ENCODE measurements at regions not wholly inside any gene's neighbourhood (a gene's known extent, or its start where the extent isn't known, plus 50 kb on each side); places are given as distances from the start of the nearest gene placed in this dataset.

DNA sequence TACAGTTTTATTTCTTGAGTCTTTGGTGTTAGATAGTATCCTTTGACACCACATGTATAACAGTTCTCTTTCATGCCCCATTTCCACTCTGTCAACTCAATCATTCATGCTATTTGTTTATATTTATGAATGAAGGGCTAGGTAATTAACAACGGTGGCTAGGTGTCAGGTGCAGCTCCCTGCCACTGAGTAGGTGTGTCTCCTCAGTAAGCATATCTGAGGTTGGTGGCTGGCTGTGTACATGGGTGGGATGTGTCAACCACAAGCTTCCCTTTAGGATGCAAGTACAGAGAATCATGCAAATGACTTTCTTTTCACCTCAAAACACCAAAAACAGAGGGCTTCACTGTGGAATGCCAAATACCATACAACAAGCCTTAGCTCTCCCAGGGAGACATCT, 83.4 kb downstream of the ZNF365 start:
- Histone ChIP-seq H2AFZ (ENCODE audit: low read length) (no peak overlapping the region), H3K9me3 (ENCODE audit: low read depth, low read length) (no peaks in the 10 kb centered on the region), H3K27ac (ENCODE audit: low read depth, low read length) (no peak overlapping the region), H3K4me3 (ENCODE audit: insufficient read depth, low read length) (no peak overlapping the region), H3K36me3 (ENCODE audit: insufficient read depth, low read length) (no peaks in the 10 kb centered on the region), H4K20me1 (ENCODE audit: insufficient read depth, low read length) (no peaks in the 10 kb centered on the region), H3K4me2 (ENCODE audit: insufficient read depth, low read length) (no peak overlapping the region), H3K27me3 (ENCODE audit: insufficient read depth, low read length) (no peaks in the 10 kb centered on the region), H3K79me2 (ENCODE audit: insufficient read depth, low read length) (no peaks in the 10 kb centered on the region), H3K4me1 (ENCODE audit: insufficient read depth, low read length) (peaks cover 12% of the 10 kb centered on the region)
- TF ChIP-seq, protein P1, sequence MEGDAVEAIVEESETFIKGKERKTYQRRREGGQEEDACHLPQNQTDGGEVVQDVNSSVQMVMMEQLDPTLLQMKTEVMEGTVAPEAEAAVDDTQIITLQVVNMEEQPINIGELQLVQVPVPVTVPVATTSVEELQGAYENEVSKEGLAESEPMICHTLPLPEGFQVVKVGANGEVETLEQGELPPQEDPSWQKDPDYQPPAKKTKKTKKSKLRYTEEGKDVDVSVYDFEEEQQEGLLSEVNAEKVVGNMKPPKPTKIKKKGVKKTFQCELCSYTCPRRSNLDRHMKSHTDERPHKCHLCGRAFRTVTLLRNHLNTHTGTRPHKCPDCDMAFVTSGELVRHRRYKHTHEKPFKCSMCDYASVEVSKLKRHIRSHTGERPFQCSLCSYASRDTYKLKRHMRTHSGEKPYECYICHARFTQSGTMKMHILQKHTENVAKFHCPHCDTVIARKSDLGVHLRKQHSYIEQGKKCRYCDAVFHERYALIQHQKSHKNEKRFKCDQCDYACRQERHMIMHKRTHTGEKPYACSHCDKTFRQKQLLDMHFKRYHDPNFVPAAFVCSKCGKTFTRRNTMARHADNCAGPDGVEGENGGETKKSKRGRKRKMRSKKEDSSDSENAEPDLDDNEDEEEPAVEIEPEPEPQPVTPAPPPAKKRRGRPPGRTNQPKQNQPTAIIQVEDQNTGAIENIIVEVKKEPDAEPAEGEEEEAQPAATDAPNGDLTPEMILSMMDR (IDR thresholded peaks at IDR 0.05; ENCODE audit: extremely low read depth, low read depth, low read length) = no peak
- DNase-seq (ENCODE audit: insufficient read length, low spot score, missing footprints) = no peak

DNA sequence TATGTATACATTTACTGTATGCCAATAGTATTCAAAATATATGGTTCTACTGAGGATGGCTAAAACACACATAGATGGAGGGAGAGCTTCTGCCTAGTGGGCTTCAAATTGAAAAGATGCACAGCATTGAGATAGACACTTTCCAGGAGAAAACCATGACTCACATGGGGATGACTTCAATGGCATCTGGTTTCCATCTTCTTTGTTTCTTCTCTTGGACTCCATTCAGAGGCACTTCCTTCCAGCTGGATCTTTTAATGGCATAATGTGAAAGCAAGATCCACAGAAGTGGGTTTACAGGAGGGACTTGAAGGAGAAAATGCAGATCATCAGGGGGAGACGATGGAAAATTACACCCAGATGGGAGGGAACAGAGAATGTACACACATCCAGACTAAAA, 84.9 kb downstream of the ZNF365 start:
- DNase-seq (ENCODE audit: insufficient read length, low spot score, missing footprints) = peak; percentile 38
- Histone ChIP-seq H3K9me3 (ENCODE audit: low read depth, low read length) (no peaks in the 10 kb centered on the region), H3K4me1 (ENCODE audit: insufficient read depth, low read length) (peaks cover 12% of the 10 kb centered on the region), H3K79me2 (ENCODE audit: insufficient read depth, low read length) (no peaks in the 10 kb centered on the region), H3K36me3 (ENCODE audit: insufficient read depth, low read length) (no peaks in the 10 kb centered on the region), H3K4me2 (ENCODE audit: insufficient read depth, low read length) (no peak overlapping the region), H3K27ac (ENCODE audit: low read depth, low read length) (no peak overlapping the region), H4K20me1 (ENCODE audit: insufficient read depth, low read length) (no peaks in the 10 kb centered on the region), H3K27me3 (ENCODE audit: insufficient read depth, low read length) (no peaks in the 10 kb centered on the region), H2AFZ (ENCODE audit: low read length) (no peak overlapping the region), H3K4me3 (ENCODE audit: insufficient read depth, low read length) (no peak overlapping the region)
- TF ChIP-seq, protein P1 (IDR thresholded peaks at IDR 0.05; ENCODE audit: extremely low read depth, low read depth, low read length) = no peak

DNA sequence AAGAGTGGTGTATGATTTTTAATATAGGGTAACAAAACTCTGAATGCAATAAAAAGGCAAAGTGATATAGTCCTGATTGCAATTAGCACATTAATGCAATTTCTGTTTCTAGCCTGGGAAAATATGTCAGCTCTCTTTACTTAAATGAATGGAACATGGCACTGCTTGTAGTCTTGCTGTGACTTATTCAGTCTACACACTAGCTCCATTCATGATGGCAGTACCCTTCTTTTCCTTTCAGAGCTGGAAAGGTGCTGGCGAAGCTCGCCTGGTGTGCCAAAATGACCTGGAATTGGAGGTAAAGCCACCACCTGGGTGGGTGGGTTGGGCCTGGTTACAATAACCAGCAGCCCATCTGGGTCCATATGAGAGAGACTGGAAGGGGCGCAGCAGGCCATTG, 85.3 kb downstream of the ZNF365 start:
- TF ChIP-seq, protein P1 (IDR thresholded peaks at IDR 0.05; ENCODE audit: extremely low read depth, low read depth, low read length) = no peak
- Histone ChIP-seq H3K27ac (ENCODE audit: low read depth, low read length) (no peak overlapping the region), H3K4me1 (ENCODE audit: insufficient read depth, low read length) (peaks cover 12% of the 10 kb centered on the region), H2AFZ (ENCODE audit: low read length) (no peak overlapping the region), H3K27me3 (ENCODE audit: insufficient read depth, low read length) (no peaks in the 10 kb centered on the region), H3K9me3 (ENCODE audit: low read depth, low read length) (no peaks in the 10 kb centered on the region), H4K20me1 (ENCODE audit: insufficient read depth, low read length) (no peaks in the 10 kb centered on the region), H3K4me3 (ENCODE audit: insufficient read depth, low read length) (no peak overlapping the region), H3K4me2 (ENCODE audit: insufficient read depth, low read length) (no peak overlapping the region), H3K79me2 (ENCODE audit: insufficient read depth, low read length) (no peaks in the 10 kb centered on the region), H3K36me3 (ENCODE audit: insufficient read depth, low read length) (no peaks in the 10 kb centered on the region)
- peak; percentile 51 for DNase-seq (ENCODE audit: insufficient read length, low spot score, missing footprints)

DNA sequence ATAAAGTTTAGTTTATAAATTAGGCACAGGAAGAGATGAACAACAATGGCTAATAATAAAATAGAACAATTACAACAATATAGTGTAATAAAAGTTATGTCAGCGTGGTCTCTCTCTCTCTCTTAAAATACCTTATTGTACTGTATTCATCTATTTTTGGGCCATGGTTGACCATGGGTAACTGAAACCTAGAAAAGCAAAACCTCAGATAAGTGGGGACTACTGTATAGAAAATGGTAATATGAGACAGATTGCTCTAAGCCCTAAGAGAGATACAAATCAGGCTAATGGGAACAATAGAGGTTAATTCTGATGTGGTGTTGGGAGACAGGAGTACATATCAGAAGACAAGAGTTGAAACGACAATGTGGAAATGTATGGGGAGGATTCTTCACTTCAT, 86.2 kb downstream of the ZNF365 start:
- Histone ChIP-seq H3K79me2 (ENCODE audit: insufficient read depth, low read length) (no peaks in the 10 kb centered on the region), H3K36me3 (ENCODE audit: insufficient read depth, low read length) (no peaks in the 10 kb centered on the region), H3K27ac (ENCODE audit: low read depth, low read length) (no peak overlapping the region), H2AFZ (ENCODE audit: low read length) (no peak overlapping the region), H3K4me1 (ENCODE audit: insufficient read depth, low read length) (peaks cover 5% of the 10 kb centered on the region), H3K27me3 (ENCODE audit: insufficient read depth, low read length) (no peaks in the 10 kb centered on the region), H3K9me3 (ENCODE audit: low read depth, low read length) (no peaks in the 10 kb centered on the region), H4K20me1 (ENCODE audit: insufficient read depth, low read length) (no peaks in the 10 kb centered on the region), H3K4me3 (ENCODE audit: insufficient read depth, low read length) (no peak overlapping the region), H3K4me2 (ENCODE audit: insufficient read depth, low read length) (no peak overlapping the region)
- no peak for DNase-seq (ENCODE audit: insufficient read length, low spot score, missing footprints)
- TF ChIP-seq, protein P1 (IDR thresholded peaks at IDR 0.05; ENCODE audit: extremely low read depth, low read depth, low read length) = no peak
